Kasumi-1 (cell line): ENCODE measurements at regions not wholly inside any gene's neighbourhood (a gene's known extent, or its start where the extent isn't known, plus 50 kb on each side); places are given as distances from the start of the nearest gene placed in this dataset.
A peak's percentile ranks its signal among the peaks of the same experiment; 100 is the strongest.

Experiments used
- DNase-seq, 2 experiments: peaks; one replicate each; lab custom pipeline; 2025; lab: John Stamatoyannopoulos, UW

DNA sequence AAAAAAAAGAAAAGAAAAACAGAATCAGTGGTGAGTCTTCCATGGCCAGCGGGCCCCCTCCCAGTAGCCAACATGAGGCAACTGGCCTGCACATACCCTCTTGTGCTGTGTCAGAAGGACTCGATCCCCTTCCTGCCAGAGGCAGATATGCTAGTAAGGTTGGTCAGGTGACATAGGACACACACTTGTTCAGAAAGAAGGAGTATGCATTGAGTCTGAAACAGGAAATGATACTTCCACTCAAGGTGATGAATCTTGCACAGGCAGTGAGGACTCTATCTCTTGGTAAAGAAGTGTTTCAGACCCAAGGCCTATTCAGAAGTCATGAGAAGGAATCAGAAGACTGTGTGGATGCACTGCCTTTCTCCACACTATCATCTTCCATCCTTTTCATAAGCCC lies 269.7 kb upstream of the FAR2 start:
- DNase-seq = no peak

GRCh38 chr12:28882444-28882843 lies 266.6 kb upstream of the FAR2 start:
- no peak for DNase-seq

GRCh38 chr12:28883406-28883997 lies 265.6 kb upstream of the FAR2 start:
- DNase-seq = no peak

DNA sequence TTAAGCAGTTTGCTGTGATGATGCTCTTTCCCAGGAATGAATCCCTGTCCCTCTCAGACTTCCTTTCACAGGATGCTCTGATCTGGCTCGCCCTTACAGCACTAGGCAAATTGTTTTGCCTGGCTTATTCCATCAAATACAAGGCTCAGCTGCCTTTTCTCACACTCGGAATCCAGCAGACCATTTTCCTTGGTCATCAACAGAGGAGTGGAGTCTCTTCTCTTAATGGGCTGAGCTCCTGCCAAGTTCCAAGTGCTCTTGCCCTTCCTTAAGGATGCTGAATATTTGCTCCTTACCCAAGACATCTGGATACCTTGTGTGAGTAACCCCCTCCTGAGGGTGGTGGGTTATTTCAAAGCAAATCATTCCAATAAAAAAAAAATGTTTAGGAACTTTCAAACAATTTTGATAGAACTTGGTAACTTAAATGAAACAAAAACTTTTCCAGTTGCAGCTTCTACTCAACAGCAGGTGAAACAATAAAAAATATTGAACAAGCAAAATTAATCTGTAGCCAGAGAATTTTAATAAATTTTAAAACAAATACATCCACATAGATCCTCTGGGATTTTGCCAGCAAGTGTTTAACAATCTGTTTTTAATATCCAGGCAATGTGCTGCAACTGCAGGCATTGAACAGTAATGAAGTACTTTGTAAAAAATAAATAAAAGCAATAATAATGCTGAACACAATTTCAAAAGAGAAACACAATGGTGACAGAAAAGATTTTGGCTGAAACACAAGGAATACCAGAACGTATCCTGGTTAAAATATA lies 264.0 kb upstream of the FAR2 start:
- DNase-seq = no peak

DNA sequence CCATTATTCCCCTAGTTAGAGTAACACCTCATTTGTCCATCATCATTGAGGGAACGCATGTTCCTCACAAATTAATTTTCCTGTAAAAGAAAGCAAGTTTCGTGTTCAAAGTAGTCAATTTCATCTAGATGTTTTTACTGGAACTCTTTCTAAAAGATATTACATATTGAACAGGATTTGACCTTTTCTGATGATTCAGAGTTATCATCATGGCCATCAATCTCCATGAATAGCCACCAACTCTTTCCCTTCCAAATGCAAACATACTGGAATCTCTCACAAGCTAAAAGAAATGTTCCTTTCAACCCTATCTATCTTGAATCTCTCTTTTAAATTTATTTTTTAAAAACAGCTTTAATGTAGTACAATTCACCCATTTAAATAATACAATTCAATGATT lies 263.1 kb upstream of the FAR2 start:
- DNase-seq = no peak

DNA sequence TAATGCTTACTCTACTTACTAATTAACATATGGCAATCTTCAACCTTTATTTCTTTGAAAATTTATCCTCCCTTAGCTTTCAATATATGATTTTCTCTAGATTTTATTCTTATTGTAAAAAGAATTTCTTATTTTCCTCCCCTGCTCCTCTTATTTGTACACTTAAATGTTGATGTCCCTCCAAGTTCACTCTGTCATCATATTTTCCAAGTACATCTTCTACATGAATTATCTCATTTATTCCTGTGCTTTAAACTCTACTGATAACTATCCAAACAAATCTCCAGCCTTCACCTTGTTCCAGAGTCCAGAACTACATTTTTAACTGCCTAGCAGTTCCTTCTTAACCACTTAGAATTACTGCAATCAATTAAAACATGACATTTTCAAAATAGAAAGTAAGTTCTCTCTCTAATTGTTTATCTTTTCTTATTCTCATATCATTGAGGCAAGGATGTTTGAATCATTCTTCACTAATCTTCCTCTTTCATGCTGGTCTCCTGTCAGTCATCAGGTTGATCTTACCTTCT lies 261.6 kb upstream of the FAR2 start:
- DNase-seq = no peak

DNA sequence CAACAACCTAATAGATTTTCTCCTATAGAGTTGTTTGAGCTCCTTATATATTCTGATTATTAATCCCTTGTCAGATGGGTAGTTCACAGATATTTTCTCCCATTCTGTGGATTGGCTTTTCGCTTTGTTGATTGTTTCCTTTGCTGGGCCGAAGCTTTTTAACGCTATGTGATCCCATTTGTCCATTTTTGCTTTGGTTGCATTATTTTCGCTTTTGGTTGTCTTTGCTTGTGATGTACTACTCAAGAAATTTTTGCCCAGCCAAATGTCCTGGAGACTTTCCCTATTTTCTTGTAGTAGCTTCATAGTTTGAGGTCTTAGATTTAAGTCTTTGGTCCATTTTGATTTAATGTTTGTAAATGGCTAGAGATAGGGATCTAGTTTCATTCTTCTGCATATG lies 258.4 kb upstream of the FAR2 start:
- no peak for DNase-seq

- DNase-seq = no peak
Observed at GRCh38 chr12:28891126-28891525, 258.0 kb upstream of the FAR2 start.

GRCh38 chr12:28893365-28893764 lies 255.7 kb upstream of the FAR2 start:
- DNase-seq = no peak

DNA sequence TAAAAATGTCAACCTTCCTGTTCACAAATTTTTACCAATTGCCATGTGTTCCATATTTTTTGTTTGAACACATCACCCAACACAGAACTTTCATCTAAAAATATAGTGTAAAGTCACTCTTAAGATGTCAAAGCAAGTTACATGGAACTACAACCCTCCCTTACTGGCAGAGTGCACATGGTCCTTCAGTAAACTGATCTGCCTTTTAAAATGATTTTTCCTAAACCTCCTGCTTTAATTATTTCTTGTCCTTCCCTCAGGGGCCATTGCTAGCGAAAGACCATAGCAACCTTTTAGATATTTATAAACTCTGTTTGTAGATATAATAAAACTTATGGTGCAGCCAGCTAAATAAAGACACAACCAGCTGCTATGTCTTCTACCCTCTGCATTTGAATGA lies 255.2 kb upstream of the FAR2 start:
- DNase-seq = no peak

- DNase-seq = no peak
Observed at GRCh38 chr12:28896421-28896820, 252.7 kb upstream of the FAR2 start.

GRCh38 chr12:28898038-28898437 lies 251.0 kb upstream of the FAR2 start:
- no peak for DNase-seq

- DNase-seq = no peak
Observed at GRCh38 chr12:28899951-28900350, 249.1 kb upstream of the FAR2 start.

DNA sequence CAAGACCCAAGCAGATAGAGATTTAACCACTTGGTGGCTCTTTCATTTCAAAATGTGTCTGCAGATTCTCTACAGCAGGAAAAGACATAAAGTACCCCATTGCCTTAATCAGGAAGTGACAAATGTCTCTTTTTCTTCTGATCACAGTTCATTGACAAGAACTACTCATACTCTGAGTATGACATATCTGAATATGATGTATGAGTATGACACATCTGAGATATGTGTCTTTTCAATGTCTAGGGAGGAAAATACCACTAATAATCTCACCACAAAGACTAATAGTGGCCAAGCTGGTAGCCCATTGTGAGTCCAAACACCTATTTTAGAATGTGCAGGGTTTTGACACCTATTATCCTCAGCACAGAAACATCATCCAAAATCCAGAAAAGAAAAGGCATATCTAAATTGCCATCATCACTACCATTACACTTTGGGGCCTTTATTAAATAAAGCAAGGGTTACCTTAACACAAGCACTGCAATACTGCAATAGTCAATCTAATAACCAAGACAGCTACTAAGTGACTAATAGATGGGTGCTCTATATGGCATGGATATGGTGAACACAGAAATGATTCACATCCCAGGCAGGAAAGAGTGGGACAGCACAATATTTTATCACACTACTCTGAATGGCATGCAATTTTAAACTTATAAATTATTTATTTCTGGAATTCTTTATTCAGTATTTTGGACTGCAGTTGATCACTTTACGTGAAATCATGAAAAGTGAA lies 243.7 kb upstream of the FAR2 start:
- DNase-seq = no peak

DNA sequence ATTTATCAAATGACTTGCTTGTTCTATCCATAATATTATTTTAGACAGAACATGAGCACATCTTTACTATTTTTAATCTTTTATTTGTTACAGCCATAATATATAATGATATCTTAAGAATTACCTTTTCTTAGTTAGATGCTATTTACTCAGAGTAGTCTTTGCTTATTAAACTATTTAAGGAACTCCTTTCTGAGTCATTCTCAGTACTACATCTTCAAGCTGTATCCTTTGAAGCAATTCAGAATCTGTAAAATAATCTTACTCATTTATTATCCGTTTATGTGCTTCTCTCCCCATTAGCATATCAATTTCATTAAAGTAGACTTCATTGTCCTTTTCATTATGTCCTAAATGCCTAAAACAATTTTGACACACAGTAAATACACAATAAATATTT lies 240.4 kb upstream of the FAR2 start:
- DNase-seq = no peak

- DNase-seq = no peak
Observed at GRCh38 chr12:28909291-28909690, 239.8 kb upstream of the FAR2 start.

GRCh38 chr12:28925719-28926376 lies 223.2 kb upstream of the FAR2 start:
- DNase-seq = no peak

DNA sequence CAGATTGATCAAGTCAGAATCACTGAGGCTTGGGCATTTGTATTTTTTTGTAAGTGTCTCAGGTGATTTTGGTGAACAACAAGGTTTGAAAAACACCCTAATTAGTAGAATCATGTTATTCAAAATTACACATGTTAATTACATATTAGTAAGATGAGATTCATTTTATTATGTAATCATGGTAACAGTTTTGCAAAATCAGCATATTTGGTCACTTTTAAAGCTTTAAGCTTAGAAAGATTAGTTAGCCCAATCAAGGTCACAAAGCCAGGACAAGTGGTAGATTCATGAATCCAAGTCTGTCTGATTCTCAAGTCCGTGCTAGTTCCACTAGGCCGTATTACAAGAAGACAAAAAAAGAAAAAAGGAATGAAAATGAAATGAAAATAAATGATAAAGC lies 218.4 kb upstream of the FAR2 start:
- no peak for DNase-seq

GRCh38 chr12:28933176-28933575 lies 215.9 kb upstream of the FAR2 start:
- no peak for DNase-seq

GRCh38 chr12:28933864-28934527 lies 215.1 kb upstream of the FAR2 start:
- no peak for DNase-seq

DNA sequence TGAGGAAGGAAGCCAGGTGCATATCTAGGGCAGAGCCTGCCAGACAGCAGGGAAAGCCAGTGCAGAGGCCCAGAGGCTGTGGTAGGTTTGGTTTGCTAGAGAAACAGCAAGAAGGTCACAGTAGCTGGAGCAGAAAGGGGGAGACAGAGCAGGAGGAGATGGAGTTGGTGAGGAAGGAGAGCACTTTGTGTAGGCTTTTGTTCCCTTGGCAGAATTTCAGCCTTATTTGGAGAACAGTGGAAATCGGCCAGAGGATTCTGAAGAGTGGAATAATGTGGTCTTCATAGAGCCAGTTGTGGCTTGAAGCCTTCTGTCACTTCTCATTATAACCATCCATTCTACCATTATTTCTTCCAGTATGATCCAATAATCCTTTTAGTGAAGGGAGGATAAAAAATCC lies 212.9 kb upstream of the FAR2 start:
- peak; percentile 17 to 18 for DNase-seq

- DNase-seq = no peak
Observed at GRCh38 chr12:28936711-28937110, 212.4 kb upstream of the FAR2 start.
